ENCODE measurements at regions not wholly inside any gene's neighbourhood (a gene's known extent, or its start where the extent isn't known, plus 50 kb on each side); places are given as distances from the start of the nearest gene placed in this dataset.

GRCh38 chr6:101001607-101002006 lies 120.5 kb upstream of the ASCC3 start:
- no peaks in the 10 kb centered on the region for H3K36me3 ChIP-seq
- no peaks in the 10 kb centered on the region for H3K27me3 ChIP-seq
- no peak for TF ChIP-seq Cebpa-rat (IDR thresholded peaks at IDR 0.05)
- no peaks in the 10 kb centered on the region for H3K4me1 ChIP-seq
- H3K4me2 ChIP-seq: no peak overlapping the region
- no peak overlapping the region for H3K9ac ChIP-seq
- H3K27ac ChIP-seq: no peak overlapping the region
- H3K4me3 ChIP-seq: no peak overlapping the region
- H3K9me3 ChIP-seq: peaks cover 4% of the 10 kb centered on the region; the same call in 1 of the 2 replicates
- no peaks in the 10 kb centered on the region for H4K20me1 ChIP-seq

- TF ChIP-seq Cebpa-rat (IDR thresholded peaks at IDR 0.05): no peak
- Histone ChIP-seq H3K4me3 (no peak overlapping the region), H3K27me3 (no peaks in the 10 kb centered on the region), H3K36me3 (no peaks in the 10 kb centered on the region), H3K27ac (no peak overlapping the region), H3K9me3 (peaks cover 4% of the 10 kb centered on the region; the same call in 1 of the 2 replicates), H3K4me1 (no peaks in the 10 kb centered on the region), H4K20me1 (no peaks in the 10 kb centered on the region), H3K4me2 (no peak overlapping the region), H3K9ac (no peak overlapping the region)
Observed at GRCh38 chr6:101003075-101003474, 121.9 kb upstream of the ASCC3 start.

- H3K9ac ChIP-seq: no peak overlapping the region
- H3K4me3 ChIP-seq: no peak overlapping the region
Observed at GRCh38 chr6:101011186-101011585, 130.1 kb upstream of the ASCC3 start.

GRCh38 chr6:101013612-101014195 lies 132.6 kb upstream of the ASCC3 start:
- no peak overlapping the region for H3K9ac ChIP-seq
- H3K27ac ChIP-seq: no peak overlapping the region
- H3K27me3 ChIP-seq: no peaks in the 10 kb centered on the region
- peaks cover 16% of the 10 kb centered on the region for H3K4me1 ChIP-seq
- H3K9me3 ChIP-seq: no peaks in the 10 kb centered on the region
- no peak overlapping the region for H3K4me3 ChIP-seq
- no peak for TF ChIP-seq Cebpa-rat (IDR thresholded peaks at IDR 0.05)
- no peak overlapping the region for H3K4me2 ChIP-seq
- H3K36me3 ChIP-seq: no peaks in the 10 kb centered on the region
- no peaks in the 10 kb centered on the region for H4K20me1 ChIP-seq

More at GRCh38 chr6:101011186-101011585, 130.1 kb upstream of the ASCC3 start:
- Histone ChIP-seq H3K36me3 (no peaks in the 10 kb centered on the region), H3K9me3 (no peaks in the 10 kb centered on the region), H4K20me1 (no peaks in the 10 kb centered on the region), H3K27ac (no peak overlapping the region), H3K4me2 (peak overlapping the region; percentile 41), H3K27me3 (no peaks in the 10 kb centered on the region), H3K4me1 (peaks cover 16% of the 10 kb centered on the region)
- no peak for TF ChIP-seq Cebpa-rat (IDR thresholded peaks at IDR 0.05)

- H3K4me2 ChIP-seq: no peak overlapping the region
Observed at GRCh38 chr6:101015541-101015940, 134.4 kb upstream of the ASCC3 start.

GRCh38 chr6:101016163-101016562 lies 135.0 kb upstream of the ASCC3 start:
- Histone ChIP-seq H3K9ac (no peak overlapping the region), H3K9me3 (no peaks in the 10 kb centered on the region), H4K20me1 (no peaks in the 10 kb centered on the region), H3K4me2 (no peak overlapping the region), H3K36me3 (no peaks in the 10 kb centered on the region), H3K4me1 (peaks cover 6% of the 10 kb centered on the region), H3K27ac (no peak overlapping the region), H3K4me3 (no peak overlapping the region), H3K27me3 (no peaks in the 10 kb centered on the region)
- no peak for TF ChIP-seq Cebpa-rat (IDR thresholded peaks at IDR 0.05)

More at GRCh38 chr6:101015541-101015940, 134.4 kb upstream of the ASCC3 start:
- Histone ChIP-seq H3K9me3 (no peaks in the 10 kb centered on the region), H3K27ac (no peak overlapping the region), H4K20me1 (no peaks in the 10 kb centered on the region), H3K4me3 (no peak overlapping the region), H3K27me3 (no peaks in the 10 kb centered on the region), H3K9ac (no peak overlapping the region), H3K4me1 (peaks cover 12% of the 10 kb centered on the region), H3K36me3 (no peaks in the 10 kb centered on the region)
- TF ChIP-seq Cebpa-rat (IDR thresholded peaks at IDR 0.05): no peak

GRCh38 chr6:101018157-101018556 lies 137.0 kb upstream of the ASCC3 start:
- no peaks in the 10 kb centered on the region for H4K20me1 ChIP-seq
- no peak overlapping the region for H3K4me3 ChIP-seq
- no peaks in the 10 kb centered on the region for H3K27me3 ChIP-seq
- no peak overlapping the region for H3K9ac ChIP-seq
- H3K4me2 ChIP-seq: no peak overlapping the region
- H3K4me1 ChIP-seq: no peaks in the 10 kb centered on the region
- H3K27ac ChIP-seq: no peak overlapping the region
- no peaks in the 10 kb centered on the region for H3K9me3 ChIP-seq
- no peak for TF ChIP-seq Cebpa-rat (IDR thresholded peaks at IDR 0.05)
- H3K36me3 ChIP-seq: no peaks in the 10 kb centered on the region

- Histone ChIP-seq H3K9ac (no peak overlapping the region), H3K27ac (no peak overlapping the region), H3K4me3 (no peak overlapping the region), H3K9me3 (no peaks in the 10 kb centered on the region), H3K27me3 (no peaks in the 10 kb centered on the region), H4K20me1 (no peaks in the 10 kb centered on the region), H3K4me1 (no peaks in the 10 kb centered on the region), H3K4me2 (no peak overlapping the region), H3K36me3 (no peaks in the 10 kb centered on the region)
- TF ChIP-seq Cebpa-rat (IDR thresholded peaks at IDR 0.05): no peak
Observed at GRCh38 chr6:101021504-101021903, 140.4 kb upstream of the ASCC3 start.

- no peak overlapping the region for H3K9ac ChIP-seq
- no peak overlapping the region for H3K4me3 ChIP-seq
- H4K20me1 ChIP-seq: no peaks in the 10 kb centered on the region
- no peaks in the 10 kb centered on the region for H3K9me3 ChIP-seq
- H3K36me3 ChIP-seq: no peaks in the 10 kb centered on the region
- H3K27ac ChIP-seq: no peak overlapping the region
- no peaks in the 10 kb centered on the region for H3K27me3 ChIP-seq
- no peak overlapping the region for H3K4me2 ChIP-seq
- no peak for TF ChIP-seq Cebpa-rat (IDR thresholded peaks at IDR 0.05)
- no peaks in the 10 kb centered on the region for H3K4me1 ChIP-seq
Observed at GRCh38 chr6:101042966-101043365, 161.8 kb upstream of the ASCC3 start.

- Histone ChIP-seq H3K4me2 (no peak overlapping the region), H3K36me3 (no peaks in the 10 kb centered on the region), H3K27ac (no peak overlapping the region), H4K20me1 (no peaks in the 10 kb centered on the region), H3K4me3 (no peak overlapping the region), H3K27me3 (no peaks in the 10 kb centered on the region), H3K4me1 (no peaks in the 10 kb centered on the region), H3K9me3 (peaks cover 15% of the 10 kb centered on the region; the same call in 1 of the 2 replicates), H3K9ac (no peak overlapping the region)
- no peak for TF ChIP-seq Cebpa-rat (IDR thresholded peaks at IDR 0.05)
Observed at GRCh38 chr6:101058296-101058695, 177.2 kb upstream of the ASCC3 start.

- no peak overlapping the region for H3K27ac ChIP-seq
- H3K9ac ChIP-seq: no peak overlapping the region
- H3K4me2 ChIP-seq: no peak overlapping the region
- no peaks in the 10 kb centered on the region for H4K20me1 ChIP-seq
- no peaks in the 10 kb centered on the region for H3K36me3 ChIP-seq
- H3K27me3 ChIP-seq: no peaks in the 10 kb centered on the region
- no peak overlapping the region for H3K4me3 ChIP-seq
- H3K4me1 ChIP-seq: no peaks in the 10 kb centered on the region
- peaks cover 14% of the 10 kb centered on the region for H3K9me3 ChIP-seq
- TF ChIP-seq Cebpa-rat (IDR thresholded peaks at IDR 0.05): no peak
Observed at GRCh38 chr6:101066481-101066880, 185.4 kb upstream of the ASCC3 start.

Measured in BLaER1 (cell line).